ENCODE measurements at regions not wholly inside any gene's neighbourhood (a gene's known extent, or its start where the extent isn't known, plus 50 kb on each side); places are given as distances from the start of the nearest gene placed in this dataset.

DNA sequence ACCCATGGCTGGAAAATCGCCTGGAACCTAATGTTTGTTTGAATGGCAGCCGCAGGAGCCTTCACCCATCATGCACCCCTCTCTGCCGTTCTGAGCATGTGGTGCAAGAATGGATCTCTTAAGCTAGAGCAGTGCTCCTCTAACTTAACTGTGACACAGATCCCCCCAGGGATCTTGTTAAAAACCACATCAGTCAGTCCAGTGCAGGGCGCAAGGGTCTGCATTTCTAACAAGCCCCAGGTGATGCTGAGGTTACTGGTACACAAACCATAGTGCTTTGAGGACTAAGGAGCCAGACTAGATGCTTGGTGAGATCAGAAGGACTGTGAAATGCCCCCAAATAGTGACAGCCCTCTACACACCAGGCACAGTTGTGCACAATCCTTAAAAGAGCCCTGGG, 87.1 kb upstream of the KCTD1 start:
- TF ChIP-seq, protein P1, sequence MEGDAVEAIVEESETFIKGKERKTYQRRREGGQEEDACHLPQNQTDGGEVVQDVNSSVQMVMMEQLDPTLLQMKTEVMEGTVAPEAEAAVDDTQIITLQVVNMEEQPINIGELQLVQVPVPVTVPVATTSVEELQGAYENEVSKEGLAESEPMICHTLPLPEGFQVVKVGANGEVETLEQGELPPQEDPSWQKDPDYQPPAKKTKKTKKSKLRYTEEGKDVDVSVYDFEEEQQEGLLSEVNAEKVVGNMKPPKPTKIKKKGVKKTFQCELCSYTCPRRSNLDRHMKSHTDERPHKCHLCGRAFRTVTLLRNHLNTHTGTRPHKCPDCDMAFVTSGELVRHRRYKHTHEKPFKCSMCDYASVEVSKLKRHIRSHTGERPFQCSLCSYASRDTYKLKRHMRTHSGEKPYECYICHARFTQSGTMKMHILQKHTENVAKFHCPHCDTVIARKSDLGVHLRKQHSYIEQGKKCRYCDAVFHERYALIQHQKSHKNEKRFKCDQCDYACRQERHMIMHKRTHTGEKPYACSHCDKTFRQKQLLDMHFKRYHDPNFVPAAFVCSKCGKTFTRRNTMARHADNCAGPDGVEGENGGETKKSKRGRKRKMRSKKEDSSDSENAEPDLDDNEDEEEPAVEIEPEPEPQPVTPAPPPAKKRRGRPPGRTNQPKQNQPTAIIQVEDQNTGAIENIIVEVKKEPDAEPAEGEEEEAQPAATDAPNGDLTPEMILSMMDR (IDR thresholded peaks at IDR 0.05), result no peak
- TF ChIP-seq POLR2A (IDR thresholded peaks at IDR 0.05), result no peak
